ENCODE measurements at regions not wholly inside any gene's neighbourhood (a gene's known extent, or its start where the extent isn't known, plus 50 kb on each side); places are given as distances from the start of the nearest gene placed in this dataset.

DNA sequence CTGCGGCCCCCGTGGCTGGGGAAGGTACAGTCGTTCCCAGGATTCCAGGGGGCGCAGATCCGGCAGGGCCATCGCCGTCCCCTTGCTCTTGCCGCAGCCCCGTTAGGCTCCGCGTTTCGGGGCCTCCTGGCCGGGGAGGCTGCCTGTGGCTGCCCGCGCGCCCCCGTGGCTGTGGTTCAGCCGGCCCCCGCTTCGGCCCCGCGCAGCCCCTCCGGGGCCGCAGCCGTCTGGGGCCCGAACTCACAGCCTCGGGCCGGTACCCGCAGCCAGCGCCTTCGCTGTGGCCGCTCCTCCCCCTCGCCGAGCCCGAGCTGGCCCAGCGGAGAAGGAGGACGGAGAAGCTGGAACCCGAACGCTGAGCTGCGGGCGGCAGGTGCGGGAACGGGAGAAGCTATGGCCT is 1826.9 kb upstream of the DEFB115 start:
- TF ChIP-seq EZH2phosphoT487 (IDR thresholded peaks at IDR 0.05; ENCODE audit: insufficient read depth, low read depth) = no peak
- no peak for TF ChIP-seq EZH2 (IDR thresholded peaks at IDR 0.05; ENCODE audit: insufficient read depth, poor library complexity, severe bottlenecking)
